Nephron progenitor cell (in vitro differentiated cells): ENCODE measurements at regions not wholly inside any gene's neighbourhood (a gene's known extent, or its start where the extent isn't known, plus 50 kb on each side); places are given as distances from the start of the nearest gene placed in this dataset.
"Not testable (repeated sequence)": the region's sequence is repeated elsewhere in the genome, so short reads cannot be mapped to it uniquely, and the experiment has no call there.

Experiments
- DNase-seq: peaks from one replicate; pipeline ENCODE4 v3.0.0; 2021
- H3K27ac Mint-ChIP-seq: 2 replicates; pipeline ENCODE4 v1.8.0; 2021; ENCODE audit warnings: mild to moderate bottlenecking, moderate library complexity, mixed read lengths
- H3K27me3 Mint-ChIP-seq: 2 replicates; pipeline ENCODE4 v1.8.0; 2021; ENCODE audit warnings: mild to moderate bottlenecking, low read depth, mixed read lengths; ENCODE audit not compliant: poor library complexity
- H3K36me3 Mint-ChIP-seq: 2 replicates; pipeline ENCODE4 v1.8.0; 2021; ENCODE audit warnings: low read depth, mixed read lengths
- H3K4me1 Mint-ChIP-seq: 2 replicates; pipeline ENCODE4 v1.8.0; 2021; ENCODE audit warnings: mixed read lengths
- H3K4me3 Mint-ChIP-seq: 2 replicates; pipeline ENCODE4 v1.8.0; 2021; ENCODE audit warnings: mild to moderate bottlenecking, moderate library complexity, mixed read lengths
- H3K9me3 Mint-ChIP-seq: 2 replicates; pipeline ENCODE4 v1.8.0; 2021; ENCODE audit warnings: mild to moderate bottlenecking, moderate library complexity, mixed read lengths
- CTCF ChIP-seq: fragments of 200-600 bp; sonication (generic); IDR thresholded peaks from 2 replicates; pipeline ENCODE4 v1.5.0; 2021; ENCODE audit warnings: antibody characterized with exemption

- Mint-ChIP-seq H3K4me1 (no peaks in the 10 kb centered on the region), H3K4me3 (no peak overlapping the region), H3K9me3 (peaks cover 3% of the 10 kb centered on the region), H3K27ac (no peak overlapping the region), H3K36me3 (no peaks in the 10 kb centered on the region), H3K27me3 (no peaks in the 10 kb centered on the region)
- no peak for DNase-seq
- no peak for TF ChIP-seq CTCF
Observed at GRCh38 chr3:94360987-94361386, 298.1 kb downstream of the NSUN3 start.

- Mint-ChIP-seq H3K4me3 (no peak overlapping the region), H3K27ac (no peak overlapping the region), H3K36me3 (no peaks in the 10 kb centered on the region), H3K4me1 (no peaks in the 10 kb centered on the region), H3K27me3 (no peaks in the 10 kb centered on the region), H3K9me3 (peaks cover 13% of the 10 kb centered on the region)
- TF ChIP-seq CTCF: no peak
- no peak for DNase-seq
Observed at GRCh38 chr3:94362393-94362792, 299.5 kb downstream of the NSUN3 start.

- TF ChIP-seq CTCF: no peak
- H3K4me3 Mint-ChIP-seq: no peak overlapping the region
- H3K9me3 Mint-ChIP-seq: peaks cover 37% of the 10 kb centered on the region
- H3K36me3 Mint-ChIP-seq: no peaks in the 10 kb centered on the region
- H3K4me1 Mint-ChIP-seq: no peaks in the 10 kb centered on the region
- no peaks in the 10 kb centered on the region for H3K27me3 Mint-ChIP-seq
- no peak overlapping the region for H3K27ac Mint-ChIP-seq
- no peak for DNase-seq
Observed at GRCh38 chr3:94365006-94365405, 302.1 kb downstream of the NSUN3 start.

GRCh38 chr3:94372026-94372425 lies 309.2 kb downstream of the NSUN3 start:
- H3K36me3 Mint-ChIP-seq: no peaks in the 10 kb centered on the region
- no peak overlapping the region for H3K27ac Mint-ChIP-seq
- peaks cover 35% of the 10 kb centered on the region for H3K9me3 Mint-ChIP-seq
- H3K27me3 Mint-ChIP-seq: no peaks in the 10 kb centered on the region
- no peak overlapping the region for H3K4me3 Mint-ChIP-seq
- TF ChIP-seq CTCF: no peak
- H3K4me1 Mint-ChIP-seq: no peaks in the 10 kb centered on the region
- no peak for DNase-seq

- no peaks in the 10 kb centered on the region for H3K4me1 Mint-ChIP-seq
- no peaks in the 10 kb centered on the region for H3K36me3 Mint-ChIP-seq
- no peaks in the 10 kb centered on the region for H3K27me3 Mint-ChIP-seq
- no peak overlapping the region for H3K4me3 Mint-ChIP-seq
- DNase-seq: no peak
- H3K9me3 Mint-ChIP-seq: peaks cover 22% of the 10 kb centered on the region
- TF ChIP-seq CTCF: no peak
- no peak overlapping the region for H3K27ac Mint-ChIP-seq
Observed at GRCh38 chr3:94373456-94373855, 310.6 kb downstream of the NSUN3 start.

- Mint-ChIP-seq H3K27me3 (no peaks in the 10 kb centered on the region), H3K4me1 (no peaks in the 10 kb centered on the region), H3K36me3 (no peaks in the 10 kb centered on the region), H3K27ac (no peak overlapping the region), H3K9me3 (peaks cover 11% of the 10 kb centered on the region), H3K4me3 (no peak overlapping the region)
- no peak for TF ChIP-seq CTCF
- no peak for DNase-seq
Observed at GRCh38 chr3:94374439-94375161, 311.7 kb downstream of the NSUN3 start.

- not testable (repeated sequence) for H3K4me3 Mint-ChIP-seq, H3K4me1 Mint-ChIP-seq, H3K9me3 Mint-ChIP-seq, H3K27me3 Mint-ChIP-seq, DNase-seq, H3K27ac Mint-ChIP-seq, H3K36me3 Mint-ChIP-seq
Observed at GRCh38 chr3:94377123-94377696, 314.3 kb downstream of the NSUN3 start.

GRCh38 chr3:94377863-94378262 lies 315.0 kb downstream of the NSUN3 start:
- not testable (repeated sequence) for H3K36me3 Mint-ChIP-seq, H3K4me3 Mint-ChIP-seq, H3K9me3 Mint-ChIP-seq, H3K27ac Mint-ChIP-seq, H3K27me3 Mint-ChIP-seq, H3K4me1 Mint-ChIP-seq, DNase-seq
